Mesenteric fat pad (tissue), 1 donor: ENCODE measurements at regions not wholly inside any gene's neighbourhood (a gene's known extent, or its start where the extent isn't known, plus 50 kb on each side); places are given as distances from the start of the nearest gene placed in this dataset.
"Not testable (repeated sequence)": the region's sequence is repeated elsewhere in the genome, so short reads cannot be mapped to it uniquely, and the experiment has no call there.

ENCODE experiments used
- DNase-seq: peaks from one replicate; pipeline ENCODE4 v3.0.0-alpha.2; 2020; ENCODE audit warnings: low spot score
- donor health status: DM: yes; HTN: yes; CAD: no.

DNA sequence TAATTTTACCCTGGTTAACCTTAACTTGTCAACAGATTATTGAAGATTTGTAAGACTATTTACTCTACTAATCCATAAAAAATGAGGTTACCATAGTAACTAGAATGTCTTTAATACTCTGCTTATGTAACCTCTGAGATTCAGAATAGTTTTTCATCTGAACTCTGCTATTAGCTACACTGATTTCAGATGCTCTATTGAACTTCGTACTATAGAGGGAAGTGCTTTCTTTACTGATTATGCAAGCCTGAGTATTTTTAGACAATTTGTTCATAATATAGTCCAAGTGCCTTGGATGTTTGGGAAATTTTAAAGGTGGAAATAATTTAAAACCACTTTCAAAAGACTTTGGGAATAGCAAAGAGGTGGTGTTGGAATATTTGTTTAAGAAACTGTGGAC is 107.9 kb upstream of the GBE1 start:
- DNase-seq, result no peak

DNA sequence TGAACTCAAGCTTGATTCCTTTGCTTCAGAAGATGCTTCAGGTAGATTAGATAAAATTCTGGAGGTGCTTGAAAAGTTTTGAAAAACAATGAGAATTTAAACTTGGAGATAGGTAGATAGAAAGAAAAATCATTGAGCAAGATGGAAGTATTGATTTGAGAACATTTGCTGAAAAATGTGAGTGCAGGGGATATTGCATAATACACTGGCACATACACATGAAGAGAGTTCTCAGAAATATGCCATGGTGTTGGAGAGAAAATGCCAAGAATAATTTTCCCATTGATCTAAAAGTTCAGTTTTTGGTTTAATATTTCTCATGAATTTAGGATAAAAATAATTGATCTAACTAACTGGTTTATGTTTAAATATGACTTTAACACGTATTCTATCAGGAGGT is 107.2 kb upstream of the GBE1 start:
- no peak for DNase-seq

DNA sequence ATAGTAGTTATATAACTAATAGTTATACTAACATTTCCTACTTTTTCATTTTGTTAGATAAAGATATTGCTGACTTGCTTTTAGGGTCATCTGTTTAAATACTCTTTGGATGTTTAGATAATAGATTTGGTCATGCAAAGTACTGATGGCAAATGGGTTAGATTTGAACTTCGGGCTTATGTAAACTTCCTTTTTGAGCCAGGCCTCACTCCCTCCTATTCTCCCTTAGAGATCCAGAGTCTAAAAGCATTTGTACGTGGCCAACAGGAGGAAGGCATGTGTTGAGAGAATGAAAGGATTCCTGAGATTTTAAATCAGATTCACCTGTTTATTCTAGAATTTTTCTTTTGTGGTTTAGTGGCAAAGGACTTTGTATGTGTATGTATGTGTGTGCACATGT is 106.4 kb upstream of the GBE1 start:
- no peak for DNase-seq

DNA sequence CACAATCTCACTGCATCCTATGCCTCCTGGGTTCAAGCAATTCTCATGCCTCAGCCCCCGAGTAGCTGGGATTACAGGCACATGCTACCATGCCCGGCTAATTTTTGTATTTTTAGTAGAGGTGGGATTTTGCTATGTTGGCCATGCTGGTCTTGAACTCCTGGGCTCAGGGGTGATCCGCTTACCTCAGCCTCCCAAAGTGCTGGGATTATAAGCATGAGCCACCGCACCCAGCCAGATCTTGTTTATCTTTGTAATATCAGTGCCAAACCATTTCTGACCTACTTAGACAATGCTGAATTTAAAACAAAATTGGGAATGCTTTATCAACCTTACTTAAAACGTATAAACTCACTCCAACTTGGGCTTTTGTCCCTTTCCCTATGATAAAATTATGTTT is 103.7 kb upstream of the GBE1 start:
- not testable (repeated sequence) for DNase-seq

DNA sequence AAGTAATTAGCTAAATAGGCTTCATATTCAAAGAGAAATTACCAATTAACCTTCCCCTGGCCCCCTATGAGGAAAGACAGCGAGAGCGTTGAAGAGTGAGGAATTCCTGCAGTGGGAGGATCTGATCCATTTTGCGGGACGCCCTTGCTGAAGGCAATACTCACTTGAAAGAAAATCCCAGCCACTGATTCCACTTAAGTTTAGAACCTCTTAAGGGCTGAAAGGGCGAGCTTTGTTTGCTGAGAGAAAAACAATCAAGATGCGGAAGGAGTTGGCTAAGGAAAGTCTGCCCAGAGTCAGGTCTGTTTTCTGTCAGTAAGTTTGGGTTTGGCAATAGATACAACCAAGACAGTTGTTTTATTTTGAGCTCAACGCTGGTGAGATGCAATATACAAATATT is 102.8 kb upstream of the GBE1 start:
- DNase-seq, result no peak

DNA sequence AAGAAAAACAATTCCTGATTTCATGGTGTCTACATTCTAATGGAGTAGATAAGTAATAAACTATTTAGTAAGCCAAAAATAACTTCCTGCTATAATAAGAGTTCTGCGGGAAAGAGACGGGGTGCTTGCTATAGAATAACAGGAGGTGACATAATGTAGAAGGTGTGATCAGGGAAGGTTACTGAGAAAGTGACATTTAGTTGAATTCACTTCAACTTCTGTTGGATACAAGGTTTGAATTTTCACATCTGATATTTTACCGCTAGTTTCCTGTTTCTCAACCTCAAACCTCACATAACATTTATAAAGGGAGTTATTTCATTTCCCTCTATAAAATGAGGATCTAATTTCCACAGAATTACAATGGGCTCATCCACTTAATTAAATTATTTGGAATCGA is 102.3 kb upstream of the GBE1 start:
- DNase-seq, result no peak

DNA sequence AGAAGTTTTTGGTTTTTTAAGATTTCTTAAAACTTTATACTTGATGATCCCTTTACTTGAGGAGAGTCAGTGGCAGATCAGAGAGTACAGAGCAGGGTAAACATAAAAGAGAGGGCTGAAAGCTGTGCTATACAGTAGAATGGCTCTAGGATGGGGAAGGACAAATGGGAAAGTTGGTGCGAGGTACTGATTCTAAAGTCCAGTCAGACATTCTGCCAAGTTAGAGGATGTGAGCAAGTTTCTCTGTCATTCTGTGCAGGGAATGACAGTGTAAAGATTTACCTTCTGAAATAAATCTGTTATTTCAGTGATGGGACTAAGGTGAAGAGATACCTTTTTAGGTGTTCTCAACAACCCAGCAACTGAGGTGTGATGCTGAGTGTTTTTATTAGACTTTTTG is 100.1 kb upstream of the GBE1 start:
- DNase-seq, result no peak

DNA sequence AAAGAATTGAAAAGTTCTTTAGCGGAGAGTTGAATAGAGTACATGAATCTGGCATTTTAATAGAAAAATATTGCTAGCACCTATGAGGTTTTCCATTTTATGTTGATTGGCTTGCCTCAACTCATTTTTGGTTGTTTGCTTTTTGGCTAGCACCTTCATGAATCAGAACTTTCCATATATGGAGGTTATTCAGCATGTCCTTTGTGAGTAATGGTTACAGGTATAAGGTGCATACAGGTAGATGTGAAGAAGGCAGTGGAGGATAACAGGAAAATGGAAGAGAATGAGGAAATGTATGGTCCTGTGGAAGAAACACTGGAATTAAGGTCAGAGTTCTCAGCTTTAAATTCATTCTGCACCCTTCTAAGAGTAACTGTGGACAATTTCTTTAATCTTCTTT is 98.1 kb upstream of the GBE1 start:
- no peak for DNase-seq

DNA sequence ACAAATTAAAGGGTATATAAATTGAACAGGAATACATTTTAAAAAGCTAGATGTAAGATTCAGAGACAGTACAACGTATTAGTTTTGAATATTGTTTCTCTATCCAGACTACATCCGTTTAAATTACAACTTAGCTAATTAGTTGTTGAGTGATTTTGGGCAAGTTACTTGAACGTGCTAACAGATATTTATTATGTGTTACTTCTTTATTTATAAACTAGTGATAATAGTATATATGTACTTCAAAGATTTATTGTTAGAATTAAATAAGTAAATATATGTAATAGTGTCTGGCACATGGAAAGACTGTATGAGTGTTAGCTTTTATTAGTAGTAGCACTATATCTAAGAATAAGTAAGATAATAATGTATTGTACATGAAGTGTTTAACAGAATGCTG is 92.0 kb upstream of the GBE1 start:
- DNase-seq, result no peak

DNA sequence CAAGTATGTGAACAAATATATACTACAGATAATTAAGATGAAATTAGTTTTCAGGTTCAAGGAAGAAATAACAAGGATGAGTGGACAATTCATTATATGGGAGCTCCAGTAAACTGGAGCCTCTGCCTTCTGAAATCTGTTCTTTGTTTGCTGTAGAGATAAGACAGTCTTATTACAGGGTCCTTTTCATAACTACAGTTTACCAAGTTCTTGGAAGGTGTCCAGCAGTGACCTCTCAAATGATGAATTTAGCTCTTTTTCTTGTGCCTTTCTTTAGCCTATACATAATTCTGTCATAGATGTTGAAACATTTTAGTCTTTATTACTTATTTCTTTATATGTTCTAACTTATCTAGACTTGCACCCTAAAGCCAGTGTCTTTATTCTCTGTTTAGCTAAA is 89.7 kb upstream of the GBE1 start:
- DNase-seq, result no peak

DNA sequence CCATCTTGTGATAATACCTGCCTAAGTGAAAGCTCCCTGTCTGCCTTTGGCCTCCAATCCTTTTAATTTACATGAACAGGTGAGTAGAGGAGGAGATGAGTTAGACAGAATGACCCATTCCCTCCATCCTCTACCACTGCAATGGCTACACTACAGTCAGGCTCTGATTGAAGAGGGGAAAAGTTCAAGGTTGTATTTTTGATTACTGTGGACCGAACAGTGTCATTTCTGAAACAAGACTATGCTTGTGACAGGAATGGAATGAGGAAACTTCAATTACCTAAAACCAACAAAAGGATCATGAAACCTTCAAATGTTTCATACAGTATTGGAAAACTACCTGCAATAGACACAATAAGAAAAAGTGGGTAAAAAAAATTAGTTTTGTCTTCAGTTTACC is 85.5 kb upstream of the GBE1 start:
- no peak for DNase-seq

DNA sequence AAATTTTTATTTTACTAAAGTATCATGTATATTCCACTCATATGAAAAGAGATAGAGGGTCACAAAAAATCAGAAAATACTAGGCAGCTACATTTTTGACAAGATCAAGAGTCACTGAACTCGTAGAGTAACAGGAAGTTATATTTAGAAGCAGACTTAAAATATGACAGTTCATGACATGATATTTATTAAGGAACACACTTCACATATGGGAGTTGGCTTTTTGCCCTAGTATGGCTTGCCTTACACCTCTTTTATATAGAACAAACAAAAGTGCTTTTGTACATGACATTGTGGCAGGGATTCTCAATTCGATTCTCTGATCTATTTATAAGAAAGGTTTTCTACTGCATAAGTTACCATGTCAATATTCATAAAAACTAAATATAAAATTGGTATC is 80.1 kb upstream of the GBE1 start:
- no peak for DNase-seq

DNA sequence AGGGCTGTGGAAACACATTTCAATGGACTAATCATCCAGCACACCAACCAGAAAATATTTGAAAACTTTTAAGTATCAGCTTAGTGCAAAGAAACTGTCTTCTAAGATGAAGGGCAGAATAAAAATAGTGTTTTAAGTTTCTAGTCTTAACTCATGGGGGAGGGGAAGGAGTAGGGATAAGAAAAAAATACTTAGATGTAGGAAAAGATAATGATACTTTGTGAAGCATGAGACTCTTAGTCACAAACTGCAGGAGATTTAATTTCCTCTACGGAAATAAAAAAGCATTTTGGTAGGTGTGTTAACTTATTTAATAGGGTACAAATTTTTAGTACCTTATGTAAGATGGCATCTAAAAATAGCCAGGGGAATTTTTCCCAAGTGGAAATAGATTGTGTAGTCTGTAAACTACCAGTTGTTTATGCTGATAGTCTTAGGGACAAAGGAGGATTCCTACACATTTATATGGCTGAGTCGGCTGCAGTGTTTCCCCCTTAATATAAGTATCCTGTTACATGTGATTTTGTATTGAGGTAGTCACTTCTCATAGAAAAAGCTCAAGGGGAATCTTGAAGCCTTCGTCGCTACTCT is 78.2 kb upstream of the GBE1 start:
- DNase-seq, result no peak

DNA sequence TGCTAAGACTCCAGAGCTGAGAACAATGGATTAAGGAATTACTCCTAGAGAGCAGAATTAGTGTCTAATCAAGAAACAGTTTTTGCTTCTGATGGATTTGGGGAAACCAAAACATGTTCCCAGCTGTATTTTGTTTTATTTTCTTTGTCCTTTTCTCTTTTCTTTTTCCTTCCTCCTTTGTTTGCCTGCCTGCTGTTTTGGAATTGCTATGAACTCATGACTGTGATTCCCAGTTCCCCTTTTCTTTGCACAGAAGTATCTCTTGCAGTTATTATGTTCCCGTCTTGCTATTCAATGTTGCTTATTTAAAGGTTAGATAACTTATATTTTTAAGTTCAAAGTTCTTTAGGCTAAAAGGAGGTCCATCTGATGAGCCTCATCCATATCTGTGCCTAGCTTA is 77.0 kb upstream of the GBE1 start:
- no peak for DNase-seq

DNA sequence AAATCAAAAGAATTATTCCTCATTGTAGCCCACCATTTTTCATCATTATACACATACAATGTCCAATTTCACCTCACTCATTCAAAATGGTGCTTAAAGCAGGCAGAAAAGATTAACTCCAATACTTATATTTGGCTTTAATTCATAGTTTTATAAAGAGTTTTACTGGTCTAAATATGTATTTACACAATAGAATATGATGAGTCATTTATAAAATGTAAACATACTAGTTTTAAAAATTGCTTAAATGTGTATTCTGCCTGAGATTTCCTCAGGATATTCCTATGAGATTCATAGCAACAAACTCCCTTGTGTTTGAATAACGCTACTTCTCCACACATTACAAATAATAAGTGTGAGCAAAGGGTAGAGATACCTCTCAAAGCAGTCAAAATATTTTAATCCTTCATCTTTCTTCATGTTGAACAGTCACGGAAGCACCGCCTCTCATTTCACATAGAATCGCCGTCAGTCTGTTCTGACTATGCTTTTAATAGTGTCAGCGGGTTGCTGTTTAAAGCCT is 75.7 kb upstream of the GBE1 start:
- no peak for DNase-seq

DNA sequence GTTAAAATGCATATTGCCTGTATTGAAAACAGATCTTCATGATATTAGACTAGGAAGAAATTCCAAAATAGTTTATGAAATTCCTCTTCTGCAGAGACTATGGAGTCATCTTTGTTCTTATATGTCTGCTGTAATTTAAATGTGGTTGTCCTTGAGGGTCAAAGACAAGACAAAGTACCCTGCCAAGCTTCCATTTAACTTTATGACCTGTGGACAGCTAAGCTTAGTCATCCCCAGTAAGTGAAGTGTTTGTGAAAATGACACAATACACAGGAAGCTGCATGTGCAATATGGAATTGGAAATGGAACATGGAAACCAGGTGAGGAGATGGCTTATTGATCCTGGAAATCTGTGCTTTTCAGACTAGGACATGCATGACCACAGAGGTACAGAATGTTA is 68.5 kb upstream of the GBE1 start:
- no peak for DNase-seq

DNA sequence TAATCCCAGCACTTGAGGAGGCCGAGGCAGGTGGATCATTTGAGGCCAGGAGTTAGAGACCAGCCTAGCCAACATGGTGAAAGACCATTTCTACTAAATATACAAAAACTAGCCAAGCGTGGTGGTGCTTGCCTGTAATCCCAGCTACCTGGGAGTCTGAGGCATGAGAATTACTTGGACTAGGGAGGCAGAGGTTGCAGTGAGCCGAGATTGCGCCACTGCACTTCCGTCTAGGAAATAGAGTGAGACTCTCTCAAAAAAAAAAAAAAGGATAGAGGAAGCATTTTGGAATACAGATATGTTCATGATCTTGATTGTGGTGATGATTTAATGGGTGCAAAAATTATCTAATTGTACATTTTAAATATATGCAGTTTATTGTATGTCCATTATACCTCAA is 67.8 kb upstream of the GBE1 start:
- DNase-seq, result not testable (repeated sequence)

DNA sequence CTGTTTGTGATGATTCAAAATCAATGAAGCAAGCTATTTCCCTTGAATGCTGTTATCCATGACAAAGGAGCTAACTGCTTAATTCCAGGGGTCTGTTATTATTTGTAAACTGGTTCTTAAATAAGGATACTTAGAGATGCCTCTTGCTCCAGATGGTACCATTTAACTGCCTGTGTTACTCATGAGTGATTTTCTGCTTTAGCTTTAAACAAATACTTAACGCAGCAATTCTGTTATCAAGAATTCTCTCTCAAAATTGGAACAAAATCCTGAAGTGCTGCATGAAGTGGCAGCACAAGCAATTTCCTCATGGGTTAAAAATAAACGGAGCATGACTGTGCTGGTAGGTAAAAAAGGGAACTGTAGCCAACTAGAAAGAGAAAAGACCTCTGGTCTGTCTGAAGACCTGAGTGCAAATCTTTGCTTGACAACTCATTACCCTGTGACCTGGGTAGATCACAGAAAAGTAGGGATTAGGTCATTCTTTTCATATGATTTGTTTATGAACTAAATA is 62.5 kb upstream of the GBE1 start:
- no peak for DNase-seq

DNA sequence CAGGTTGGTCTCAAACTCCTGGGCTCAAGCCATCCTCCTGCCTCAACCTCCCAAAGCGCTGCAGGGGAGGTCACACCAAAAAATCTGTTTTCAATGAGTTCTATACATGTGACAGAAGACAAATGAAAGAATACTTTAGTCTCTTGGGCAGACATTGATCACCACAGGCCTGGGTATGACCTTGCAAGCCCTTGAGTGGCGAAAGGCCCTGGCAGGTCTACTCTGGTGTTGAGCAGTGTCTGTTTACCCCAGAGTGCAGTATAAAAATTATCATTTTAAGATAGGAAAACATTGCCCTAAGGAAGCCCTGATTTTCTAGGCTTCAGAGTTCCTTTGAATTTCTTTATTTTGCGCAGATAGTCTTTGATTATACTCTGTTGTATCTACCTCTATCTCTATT is 61.6 kb upstream of the GBE1 start:
- no peak for DNase-seq

DNA sequence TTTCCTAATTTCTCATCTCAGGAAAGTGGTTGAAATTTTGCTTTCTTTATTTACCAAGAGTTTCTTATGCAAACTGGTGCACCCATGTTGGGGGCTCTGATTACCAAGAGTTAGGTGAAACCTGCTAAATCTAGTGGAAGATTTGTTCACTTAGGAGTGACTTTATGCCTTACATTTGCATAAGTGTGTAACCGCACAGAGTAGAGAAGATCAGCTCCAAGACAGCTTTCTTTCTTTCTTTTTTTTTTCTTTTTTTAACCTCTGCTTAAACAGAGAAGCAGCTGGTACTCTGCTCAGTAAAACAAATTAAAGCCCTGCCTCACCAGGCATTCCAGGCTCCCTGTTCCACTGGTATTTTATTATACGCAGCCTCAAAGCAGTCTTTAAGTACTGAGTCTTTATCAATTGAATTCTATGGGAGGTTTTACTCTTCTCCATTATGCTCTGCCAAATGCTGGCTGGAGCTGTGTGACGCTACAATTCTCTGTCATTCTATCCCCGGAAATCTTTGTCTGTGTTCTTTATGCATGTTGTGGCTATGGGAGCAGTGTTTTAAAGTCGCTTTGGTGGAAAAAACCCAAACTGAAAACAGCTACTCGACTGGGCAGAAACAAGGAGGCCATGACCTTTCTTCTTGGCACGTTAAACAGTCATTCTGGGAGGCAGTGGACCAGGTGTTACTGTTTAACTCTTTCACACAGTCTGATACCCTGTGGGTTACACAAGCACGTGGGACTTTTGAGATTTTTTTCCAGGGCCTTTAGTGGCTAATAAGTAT is 55.2 kb upstream of the GBE1 start:
- no peak for DNase-seq

DNA sequence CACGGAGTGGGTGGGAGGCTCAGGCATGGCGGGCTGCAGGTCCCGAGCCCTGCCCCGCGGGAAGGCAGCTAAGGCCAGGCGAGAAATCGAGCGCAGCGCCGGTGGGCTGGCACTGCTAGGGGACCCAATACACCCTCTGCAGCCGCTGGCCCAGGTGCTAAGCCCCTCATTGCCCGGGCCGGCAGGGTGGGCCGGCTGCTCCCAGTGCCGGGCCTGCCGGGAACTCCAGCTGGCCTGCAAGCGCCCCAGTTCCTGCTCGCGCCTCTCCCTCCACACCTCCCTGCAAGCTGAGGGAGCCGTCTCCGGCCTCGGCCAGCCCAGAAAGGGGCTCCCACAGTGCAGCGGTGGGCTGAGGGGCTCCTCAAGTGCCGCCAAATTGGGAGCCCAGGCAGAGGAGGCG is 50.7 kb upstream of the GBE1 start:
- DNase-seq, result not testable (repeated sequence)
